SK-N-SH (cell line): ENCODE measurements at regions not wholly inside any gene's neighbourhood (a gene's known extent, or its start where the extent isn't known, plus 50 kb on each side); places are given as distances from the start of the nearest gene placed in this dataset.

Experiments used
- CTCF ChIA-PET: fragments of 300-600, 350-600 bp; formaldehyde crosslinking; extraction: SDS; loops from one replicate; lab custom pipeline; 2021; lab: Yijun Ruan, JAX
- POLR2A ChIA-PET: fragments of 350-600 bp; sonication (Branson Sonifier 250); formaldehyde crosslinking; extraction: SDS; loops from one replicate; lab custom pipeline; 2020; ENCODE audit warnings: antibody characterized with exemption, inconsistent platforms; lab: Yijun Ruan, JAX
- DNase-seq: peaks from one replicate; pipeline ENCODE4 v3.0.0; 2012
- H2AFZ ChIP-seq: fragments of 200-600 bp; sonication (generic); 2 replicates; pipeline ENCODE4 v1.8.1; 2016; ENCODE audit warnings: antibody characterized with exemption, mild to moderate bottlenecking, low read depth
- H3F3A ChIP-seq: fragments of 200-600 bp; sonication (generic); replicated peaks from 2 replicates; pipeline ENCODE3; 2016; ENCODE audit warnings: antibody characterized with exemption, mild to moderate bottlenecking; ENCODE audit not compliant: insufficient read depth
- H3K27ac ChIP-seq, 2 experiments: fragments of 200-500 bp in 1 of 2; fragments of 200-600 bp in 1 of 2; sonication (Bioruptor generic) in 1 of 2; sonication (generic), shearing (Covaris generic) in 1 of 2; 2 replicates each; pipeline versions ENCODE4 v1.5.1 to v1.6.1; 2014 to 2016; ENCODE audit warnings: low read depth in 2 of 2, inconsistent platforms in 1 of 2, low read length in 1 of 2, mild to moderate bottlenecking in 1 of 2, mixed read lengths in 1 of 2
- H3K27me3 ChIP-seq: fragments of 200-600 bp; sonication (generic), shearing (Covaris generic); 2 replicates; pipeline ENCODE4 v1.6.1; 2016; ENCODE audit warnings: mixed run types; ENCODE audit not compliant: insufficient read depth
- H3K36me3 ChIP-seq, 2 experiments: fragments of 200-500 bp in 1 of 2; fragments of 200-600 bp in 1 of 2; sonication (Bioruptor generic) in 1 of 2; sonication (generic) in 1 of 2; replicated peaks in 1 of 2; 2 replicates each; pipeline versions ENCODE3 to v1.5.1; 2014 to 2016; ENCODE audit warnings: low read length in 1 of 2, mild to moderate bottlenecking in 1 of 2; ENCODE audit not compliant: insufficient read depth in 2 of 2, control insufficient read depth in 1 of 2
- H3K4me1 ChIP-seq, 2 experiments: fragments of 200-500 bp in 1 of 2; fragments of 200-600 bp in 1 of 2; sonication (Bioruptor generic) in 1 of 2; sonication (generic), shearing (Covaris generic) in 1 of 2; 2 replicates each; pipeline versions ENCODE4 v1.5.1 to v1.6.1; 2014 to 2016; ENCODE audit warnings: low read depth in 1 of 2, low read length in 1 of 2, mixed run types in 1 of 2; ENCODE audit not compliant: insufficient read depth in 2 of 2, control insufficient read depth in 1 of 2
- H3K4me2 ChIP-seq: fragments of 200-600 bp; sonication (generic), shearing (Covaris generic); 2 replicates; pipeline ENCODE4 v1.6.1; 2017; ENCODE audit warnings: mixed run types
- H3K4me3 ChIP-seq, 2 experiments: fragments of 200-500 bp in 1 of 2; fragments of 200-600 bp in 1 of 2; sonication (Bioruptor generic) in 1 of 2; sonication (generic), shearing (Covaris generic) in 1 of 2; 2 replicates each; pipeline versions ENCODE4 v1.5.1 to v1.8.1; 2014 to 2016; ENCODE audit warnings: low read depth in 2 of 2, inconsistent platforms in 1 of 2, low read length in 1 of 2, mild to moderate bottlenecking in 1 of 2, mixed read lengths in 1 of 2, moderate library complexity in 1 of 2
- H3K79me2 ChIP-seq: fragments of 200-600 bp; sonication (generic); 2 replicates; pipeline ENCODE4 v1.8.1; 2017; ENCODE audit warnings: mild to moderate bottlenecking; ENCODE audit not compliant: insufficient read depth
- H3K9ac ChIP-seq: fragments of 200-600 bp; sonication (generic); 2 replicates; pipeline ENCODE4 v1.6.1; 2017; ENCODE audit warnings: mixed run types
- H3K9me2 ChIP-seq: fragments of 200-600 bp; sonication (generic); 2 replicates; pipeline ENCODE4 v1.6.1; 2017; ENCODE audit warnings: mixed run types
- H3K9me3 ChIP-seq: fragments of 200-600 bp; sonication (generic); 2 replicates; pipeline ENCODE4 v1.6.1; 2017; ENCODE audit warnings: mixed run types, mild to moderate bottlenecking, moderate library complexity
- H4K20me1 ChIP-seq: fragments of 200-600 bp; sonication (generic); 2 replicates; pipeline ENCODE4 v1.6.1; 2017; ENCODE audit warnings: mild to moderate bottlenecking, mixed run types; ENCODE audit not compliant: insufficient read depth
- CHD2 ChIP-seq: fragments of 150-350 bp; IDR thresholded peaks from 2 replicates; pipeline ENCODE4 v1.6.1; 2018; ENCODE audit warnings: low read length; ENCODE audit not compliant: partially characterized antibody
- EP300 ChIP-seq, 2 experiments: IDR thresholded peaks; 2 replicates each; pipeline versions ENCODE4 v1.4.0 to v1.6.1; 2012; ENCODE audit warnings: borderline replicate concordance in 1 of 2, low read depth in 1 of 2, low read length in 1 of 2
- EZH2phosphoT487 ChIP-seq: fragments of 200-600 bp; sonication (generic); IDR thresholded peaks from 2 replicates; pipeline ENCODE4 v1.6.1; 2017; ENCODE audit warnings: low read depth, mixed run types, mild to moderate bottlenecking, antibody characterized with exemption, moderate library complexity, borderline replicate concordance
- FOXJ3 ChIP-seq: sonication (generic); formaldehyde crosslinking; IDR thresholded peaks from 2 replicates; pipeline ENCODE4 v1.5.1; 2020; ENCODE audit warnings: mild to moderate bottlenecking, missing genetic modification reagents
- GABPA ChIP-seq: IDR thresholded peaks from 2 replicates; pipeline ENCODE4 v1.4.0; 2012; ENCODE audit warnings: low read depth, mild to moderate bottlenecking
- JUND ChIP-seq: IDR thresholded peaks from 2 replicates; pipeline ENCODE4 v1.4.0; 2012
- MEF2A ChIP-seq: IDR thresholded peaks from 2 replicates; pipeline ENCODE4 v1.4.0; 2012; ENCODE audit warnings: low read depth, borderline replicate concordance
- MXI1 ChIP-seq: IDR thresholded peaks from 2 replicates; pipeline ENCODE4 v1.6.1; 2012; ENCODE audit warnings: mild to moderate bottlenecking, low read depth, low read length, improper control_type of control experiment
- SMC3 ChIP-seq: IDR thresholded peaks from 2 replicates; pipeline ENCODE4 v1.6.1; 2012; ENCODE audit warnings: low read depth, low read length, improper control_type of control experiment
- USF1 ChIP-seq: IDR thresholded peaks from 2 replicates; pipeline ENCODE4 v1.4.0; 2012; ENCODE audit warnings: low read depth, borderline replicate concordance
- USF2 ChIP-seq: fragments of 150-350 bp; IDR thresholded peaks from 2 replicates; pipeline ENCODE4 v1.6.1; 2017; ENCODE audit warnings: antibody characterized with exemption, low read length, low read depth, borderline replicate concordance
- WGBS: methylation state at CpG from one replicate; pipeline ENCODE4 v1.1.6; 2017; ENCODE audit warnings: low lambda C conversion rate; 5-methylcytosine and 5-hydroxymethylcytosine counted together
- TF ChIP-seq, protein P1 (sequence below): IDR thresholded peaks from 2 replicates; pipeline ENCODE4 v1.6.1; 2012; ENCODE audit warnings: mild to moderate bottlenecking, low read depth, low read length, moderate library complexity
- TF ChIP-seq, protein P2 (sequence below): IDR thresholded peaks from 2 replicates; pipeline ENCODE4; 2012

- CTCF ChIA-PET: no interaction called here
- TF ChIP-seq FOXJ3 (no peak), EP300 (IDR thresholded peaks at IDR 0.05; ENCODE audit: borderline replicate concordance in 1 of 2, low read depth in 1 of 2, low read length in 1 of 2) (no peak), CHD2 (no peak), USF1 (no peak)
- Histone ChIP-seq H2AFZ (no peak overlapping the region), H3K36me3 (no peaks in the 10 kb centered on the region), H3K9ac (no peak overlapping the region), H3K4me2 (no peak overlapping the region), H3K9me2 (no peaks in the 10 kb centered on the region), H3K79me2 (no peaks in the 10 kb centered on the region), H4K20me1 (no peaks in the 10 kb centered on the region), H3F3A (no peaks in the 10 kb centered on the region), H3K27ac (no peak overlapping the region), H3K9me3 (no peaks in the 10 kb centered on the region), H3K4me3 (no peak overlapping the region), H3K4me1 (no peaks in the 10 kb centered on the region), H3K27me3 (no peaks in the 10 kb centered on the region)
- POLR2A ChIA-PET: no interaction called here
- no peak for DNase-seq
- 47% methylated on average over 4 of the region's 5 CpGs for WGBS
Observed at GRCh38 chr2:153786016-153786415, 85.7 kb upstream of the GALNT13 start.

GRCh38 chr2:153787612-153788011 is 84.1 kb upstream of the GALNT13 start:
- POLR2A ChIA-PET: no interaction called here
- no peak overlapping the region for H3K4me3 ChIP-seq
- no peaks in the 10 kb centered on the region for H3F3A ChIP-seq
- H3K4me2 ChIP-seq: no peak overlapping the region
- H3K36me3 ChIP-seq: no peaks in the 10 kb centered on the region
- H3K79me2 ChIP-seq: no peaks in the 10 kb centered on the region
- no peaks in the 10 kb centered on the region for H3K9me2 ChIP-seq
- no peak overlapping the region for H2AFZ ChIP-seq
- no peaks in the 10 kb centered on the region for H3K27me3 ChIP-seq
- H3K27ac ChIP-seq: no peak overlapping the region
- WGBS: 46% methylated on average over 1 of the region's 1 CpG
- no peaks in the 10 kb centered on the region for H3K9me3 ChIP-seq
- TF ChIP-seq USF2 (no peak), JUND (no peak), MXI1 (no peak), EZH2phosphoT487 (no peak), SMC3 (no peak), FOXJ3 (no peak), MEF2A (no peak), GABPA (no peak)
- TF ChIP-seq, protein P1, sequence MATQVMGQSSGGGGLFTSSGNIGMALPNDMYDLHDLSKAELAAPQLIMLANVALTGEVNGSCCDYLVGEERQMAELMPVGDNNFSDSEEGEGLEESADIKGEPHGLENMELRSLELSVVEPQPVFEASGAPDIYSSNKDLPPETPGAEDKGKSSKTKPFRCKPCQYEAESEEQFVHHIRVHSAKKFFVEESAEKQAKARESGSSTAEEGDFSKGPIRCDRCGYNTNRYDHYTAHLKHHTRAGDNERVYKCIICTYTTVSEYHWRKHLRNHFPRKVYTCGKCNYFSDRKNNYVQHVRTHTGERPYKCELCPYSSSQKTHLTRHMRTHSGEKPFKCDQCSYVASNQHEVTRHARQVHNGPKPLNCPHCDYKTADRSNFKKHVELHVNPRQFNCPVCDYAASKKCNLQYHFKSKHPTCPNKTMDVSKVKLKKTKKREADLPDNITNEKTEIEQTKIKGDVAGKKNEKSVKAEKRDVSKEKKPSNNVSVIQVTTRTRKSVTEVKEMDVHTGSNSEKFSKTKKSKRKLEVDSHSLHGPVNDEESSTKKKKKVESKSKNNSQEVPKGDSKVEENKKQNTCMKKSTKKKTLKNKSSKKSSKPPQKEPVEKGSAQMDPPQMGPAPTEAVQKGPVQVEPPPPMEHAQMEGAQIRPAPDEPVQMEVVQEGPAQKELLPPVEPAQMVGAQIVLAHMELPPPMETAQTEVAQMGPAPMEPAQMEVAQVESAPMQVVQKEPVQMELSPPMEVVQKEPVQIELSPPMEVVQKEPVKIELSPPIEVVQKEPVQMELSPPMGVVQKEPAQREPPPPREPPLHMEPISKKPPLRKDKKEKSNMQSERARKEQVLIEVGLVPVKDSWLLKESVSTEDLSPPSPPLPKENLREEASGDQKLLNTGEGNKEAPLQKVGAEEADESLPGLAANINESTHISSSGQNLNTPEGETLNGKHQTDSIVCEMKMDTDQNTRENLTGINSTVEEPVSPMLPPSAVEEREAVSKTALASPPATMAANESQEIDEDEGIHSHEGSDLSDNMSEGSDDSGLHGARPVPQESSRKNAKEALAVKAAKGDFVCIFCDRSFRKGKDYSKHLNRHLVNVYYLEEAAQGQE: no peak
- TF ChIP-seq, protein P2, sequence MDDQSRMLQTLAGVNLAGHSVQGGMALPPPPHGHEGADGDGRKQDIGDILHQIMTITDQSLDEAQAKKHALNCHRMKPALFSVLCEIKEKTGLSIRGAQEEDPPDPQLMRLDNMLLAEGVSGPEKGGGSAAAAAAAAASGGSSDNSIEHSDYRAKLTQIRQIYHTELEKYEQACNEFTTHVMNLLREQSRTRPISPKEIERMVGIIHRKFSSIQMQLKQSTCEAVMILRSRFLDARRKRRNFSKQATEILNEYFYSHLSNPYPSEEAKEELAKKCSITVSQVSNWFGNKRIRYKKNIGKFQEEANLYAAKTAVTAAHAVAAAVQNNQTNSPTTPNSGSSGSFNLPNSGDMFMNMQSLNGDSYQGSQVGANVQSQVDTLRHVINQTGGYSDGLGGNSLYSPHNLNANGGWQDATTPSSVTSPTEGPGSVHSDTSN: no peak
- TF ChIP-seq, all 33 proteins: peak for 0
- CTCF ChIA-PET: interaction anchor here (0.7 to 1.0 kb wide), 2 partner anchors 17 to 77 kb away, joined by 3 to 4 read pairs; no protein-coding TSS in a partner anchor
- H4K20me1 ChIP-seq: no peaks in the 10 kb centered on the region
- no peak overlapping the region for H3K9ac ChIP-seq
- no peak for DNase-seq
- no peaks in the 10 kb centered on the region for H3K4me1 ChIP-seq
